ENCODE measurements at regions not wholly inside any gene's neighbourhood (a gene's known extent, or its start where the extent isn't known, plus 50 kb on each side); places are given as distances from the start of the nearest gene placed in this dataset.

DNA sequence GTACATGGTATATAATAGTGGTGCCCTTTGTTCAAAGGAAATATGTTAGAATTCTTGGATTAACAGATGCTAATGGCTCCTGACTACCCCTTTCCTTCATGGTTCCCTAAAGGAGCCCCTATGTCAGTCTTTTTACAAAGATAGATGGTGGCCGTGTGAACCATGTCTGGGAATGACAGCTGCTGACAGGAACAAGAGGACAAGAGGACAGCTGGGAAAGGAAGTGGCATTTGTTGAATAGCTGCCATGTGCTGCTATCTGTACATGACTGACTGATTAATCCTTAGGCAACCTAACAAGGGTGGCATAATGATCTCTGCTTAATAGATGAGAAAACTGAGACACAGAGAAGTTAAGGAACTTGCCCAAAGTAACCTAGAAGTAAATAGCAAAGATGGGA is 321.7 kb downstream of the ZNF621 start:
- H3K4me3 ChIP-seq (ENCODE audit: low read length): no peak overlapping the region
- no peaks in the 10 kb centered on the region for H3K4me1 ChIP-seq (ENCODE audit: insufficient read depth, low read length)
- H3K36me3 ChIP-seq (ENCODE audit: insufficient read depth, low read length): no peaks in the 10 kb centered on the region
- POLR2A ChIA-PET: no interaction called here
- no peak overlapping the region for H3K27ac Mint-ChIP-seq
- H3K27me3 Mint-ChIP-seq: peaks cover 0 to 13% of the 10 kb centered on the region in 2 donors
- peaks cover 4% of the 10 kb centered on the region for H3K27me3 ChIP-seq (ENCODE audit: insufficient read depth, low read length, poor library complexity, severe bottlenecking)
- peaks cover 0 to 2% (median 2%) of the 10 kb centered on the region in 5 donors for H3K9me3 Mint-ChIP-seq
- CTCF ChIA-PET: no interaction called here
- no peaks in the 10 kb centered on the region for H3K9me3 ChIP-seq (ENCODE audit: low read length)
- no peak overlapping the region for H3K4me3 Mint-ChIP-seq
- H3K27ac ChIP-seq (ENCODE audit: low read depth, low read length): no peak overlapping the region
- no peaks in the 10 kb centered on the region for H3K36me3 Mint-ChIP-seq
- H3K4me1 Mint-ChIP-seq: no peaks in the 10 kb centered on the region
- DNase-seq: no peak

DNA sequence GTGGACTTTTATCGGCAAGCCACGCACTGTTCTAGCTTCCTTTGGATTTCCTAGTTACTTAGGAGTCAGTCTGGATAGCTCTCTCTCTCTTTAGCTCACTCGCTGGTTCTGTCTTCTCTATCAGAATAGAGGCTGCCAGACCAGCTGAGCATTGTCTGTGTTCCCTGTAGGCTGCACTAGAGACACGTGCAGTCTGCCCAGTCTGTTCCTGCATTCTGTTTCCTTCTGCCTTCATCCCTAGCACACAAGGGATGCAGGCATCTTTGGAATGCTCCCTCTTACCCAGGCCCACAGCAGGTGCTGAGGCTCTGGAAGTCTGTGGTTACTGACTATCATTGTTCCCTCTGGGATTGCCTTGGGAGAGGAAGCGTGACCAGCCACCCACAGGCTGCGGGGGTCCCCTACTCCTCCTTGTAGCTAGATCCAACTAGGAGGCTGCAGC is 322.8 kb downstream of the ZNF621 start:
- no peaks in the 10 kb centered on the region for H3K36me3 ChIP-seq (ENCODE audit: insufficient read depth, low read length)
- no peaks in the 10 kb centered on the region for H3K36me3 Mint-ChIP-seq
- peaks cover 0 to 2% (median 2%) of the 10 kb centered on the region in 5 donors for H3K9me3 Mint-ChIP-seq
- H3K4me1 ChIP-seq (ENCODE audit: insufficient read depth, low read length): no peaks in the 10 kb centered on the region
- H3K27ac Mint-ChIP-seq: no peak overlapping the region
- H3K4me1 Mint-ChIP-seq: no peaks in the 10 kb centered on the region
- H3K4me3 ChIP-seq (ENCODE audit: low read length): no peak overlapping the region
- no peak overlapping the region for H3K4me3 Mint-ChIP-seq
- no peak for DNase-seq
- CTCF ChIA-PET: no interaction called here
- H3K9me3 ChIP-seq (ENCODE audit: low read length): no peaks in the 10 kb centered on the region
- POLR2A ChIA-PET: no interaction called here
- H3K27ac ChIP-seq (ENCODE audit: low read depth, low read length): no peak overlapping the region
- H3K27me3 Mint-ChIP-seq: peaks cover 0 to 13% of the 10 kb centered on the region in 2 donors
- peaks cover 4% of the 10 kb centered on the region for H3K27me3 ChIP-seq (ENCODE audit: insufficient read depth, low read length, poor library complexity, severe bottlenecking)

DNA sequence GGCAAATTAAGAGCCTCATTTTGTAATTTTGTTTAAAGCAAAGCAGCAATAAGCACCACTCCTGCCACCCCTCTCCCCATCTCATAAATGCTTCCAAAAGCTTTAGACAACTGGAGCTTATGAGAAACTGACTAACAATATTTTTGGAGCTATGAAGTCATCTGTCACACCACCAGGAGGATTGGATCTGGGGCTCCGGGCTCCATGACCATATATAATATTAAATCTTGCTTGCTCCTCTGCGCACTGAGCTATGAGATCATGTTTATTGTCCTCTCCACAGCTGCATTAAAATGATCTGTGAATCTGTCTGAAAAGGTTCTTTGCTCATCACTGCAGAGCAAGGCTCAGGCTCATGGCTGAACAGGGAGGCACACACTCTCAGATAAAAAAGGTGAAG is 323.7 kb downstream of the ZNF621 start:
- Mint-ChIP-seq H3K4me3 (no peak overlapping the region), H3K4me1 (no peaks in the 10 kb centered on the region), H3K27me3 (peaks cover 0 to 13% of the 10 kb centered on the region in 2 donors), H3K27ac (no peak overlapping the region), H3K9me3 (peaks cover 0 to 2% (median 0%) of the 10 kb centered on the region in 5 donors), H3K36me3 (no peaks in the 10 kb centered on the region)
- ChIA-PET CTCF (no interaction called here), POLR2A (no interaction called here)
- Histone ChIP-seq H3K4me3 (ENCODE audit: low read length) (no peak overlapping the region), H3K36me3 (ENCODE audit: insufficient read depth, low read length) (no peaks in the 10 kb centered on the region), H3K27me3 (ENCODE audit: insufficient read depth, low read length, poor library complexity, severe bottlenecking) (peaks cover 4% of the 10 kb centered on the region), H3K4me1 (ENCODE audit: insufficient read depth, low read length) (no peaks in the 10 kb centered on the region), H3K9me3 (ENCODE audit: low read length) (no peaks in the 10 kb centered on the region), H3K27ac (ENCODE audit: low read depth, low read length) (no peak overlapping the region)
- DNase-seq: no peak

DNA sequence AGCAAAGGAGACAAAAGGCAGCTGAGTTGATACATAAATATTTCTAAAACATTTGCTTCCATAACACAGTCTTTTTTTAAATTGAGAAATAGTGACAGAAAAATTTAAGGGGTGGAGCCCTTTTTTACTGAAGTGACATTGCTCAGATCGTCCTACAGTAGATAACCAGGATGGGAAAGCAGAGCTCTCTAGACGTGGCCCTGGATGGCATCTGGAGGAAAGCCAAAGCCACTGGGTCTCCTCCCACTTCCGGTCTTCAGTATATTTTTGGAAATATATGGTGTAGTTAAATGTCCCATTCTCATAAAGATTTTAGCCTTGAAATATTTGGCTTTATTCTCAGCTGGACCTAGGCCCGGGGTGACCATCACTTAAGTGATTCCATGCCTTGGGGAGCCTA is 326.1 kb downstream of the ZNF621 start:
- H3K4me1 ChIP-seq (ENCODE audit: insufficient read depth, low read length): no peaks in the 10 kb centered on the region
- H3K27me3 Mint-ChIP-seq: peaks cover 0 to 9% of the 10 kb centered on the region in 2 donors
- CTCF ChIA-PET: no interaction called here
- no peak overlapping the region for H3K27ac ChIP-seq (ENCODE audit: low read depth, low read length)
- no peaks in the 10 kb centered on the region for H3K4me1 Mint-ChIP-seq
- H3K4me3 ChIP-seq (ENCODE audit: low read length): no peak overlapping the region
- no peak for DNase-seq
- no peak overlapping the region for H3K27ac Mint-ChIP-seq
- H3K9me3 ChIP-seq (ENCODE audit: low read length): no peaks in the 10 kb centered on the region
- no peaks in the 10 kb centered on the region for H3K36me3 Mint-ChIP-seq
- peaks cover 0 to 2% (median 0%) of the 10 kb centered on the region in 5 donors for H3K9me3 Mint-ChIP-seq
- no peak overlapping the region for H3K4me3 Mint-ChIP-seq
- H3K36me3 ChIP-seq (ENCODE audit: insufficient read depth, low read length): no peaks in the 10 kb centered on the region
- POLR2A ChIA-PET: no interaction called here
- H3K27me3 ChIP-seq (ENCODE audit: insufficient read depth, low read length, poor library complexity, severe bottlenecking): peaks cover 4% of the 10 kb centered on the region

DNA sequence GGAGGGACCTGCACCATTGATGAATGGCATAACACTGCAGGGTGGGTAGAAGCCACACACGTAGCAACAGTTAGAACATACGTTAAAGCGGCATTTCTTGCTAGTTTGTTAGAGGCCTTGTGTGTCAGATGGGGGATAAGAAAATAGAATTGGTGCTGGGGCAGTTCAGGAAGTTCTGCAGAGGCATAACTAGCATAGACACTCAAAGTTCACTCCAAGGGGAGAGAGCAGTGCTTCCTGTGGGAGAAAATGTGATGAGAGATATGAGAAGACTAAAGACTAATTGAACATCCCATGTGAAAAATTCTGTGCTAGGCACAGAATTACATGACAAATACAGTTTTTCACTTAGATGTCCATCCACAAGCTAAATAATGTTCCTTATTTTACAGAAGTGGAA is 327.1 kb downstream of the ZNF621 start:
- Mint-ChIP-seq H3K27me3 (peaks cover 0 to 3% of the 10 kb centered on the region in 2 donors), H3K9me3 (no peaks in the 10 kb centered on the region), H3K36me3 (no peaks in the 10 kb centered on the region), H3K4me1 (no peaks in the 10 kb centered on the region), H3K27ac (no peak overlapping the region), H3K4me3 (no peak overlapping the region)
- H3K4me3 ChIP-seq (ENCODE audit: low read length): no peak overlapping the region
- H3K4me1 ChIP-seq (ENCODE audit: insufficient read depth, low read length): no peaks in the 10 kb centered on the region
- H3K27ac ChIP-seq (ENCODE audit: low read depth, low read length): no peak overlapping the region
- no peak for DNase-seq
- POLR2A ChIA-PET: no interaction called here
- no peaks in the 10 kb centered on the region for H3K9me3 ChIP-seq (ENCODE audit: low read length)
- peaks cover 4% of the 10 kb centered on the region for H3K27me3 ChIP-seq (ENCODE audit: insufficient read depth, low read length, poor library complexity, severe bottlenecking)
- H3K36me3 ChIP-seq (ENCODE audit: insufficient read depth, low read length): no peaks in the 10 kb centered on the region
- CTCF ChIA-PET: no interaction called here

DNA sequence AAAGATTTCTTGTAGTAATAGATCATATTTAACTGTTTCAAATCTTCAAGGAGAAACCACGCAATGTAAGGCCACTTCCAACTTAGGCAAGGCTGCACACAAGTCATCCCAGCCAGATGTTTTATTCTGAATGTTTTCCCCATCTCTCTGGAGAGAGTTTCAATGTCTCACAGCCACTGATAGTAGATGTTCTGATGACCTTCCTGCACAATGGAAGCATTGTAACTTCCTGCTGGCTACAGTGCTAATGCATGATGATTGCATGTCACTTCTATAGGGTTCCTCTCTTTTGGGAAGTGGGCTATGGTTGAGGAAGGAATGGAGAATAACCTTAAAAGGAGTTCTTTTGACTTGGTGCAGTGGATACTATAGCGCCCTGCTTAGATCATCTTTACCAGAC is 328.0 kb downstream of the ZNF621 start:
- Mint-ChIP-seq H3K9me3 (no peaks in the 10 kb centered on the region), H3K36me3 (no peaks in the 10 kb centered on the region), H3K4me3 (no peak overlapping the region), H3K27me3 (peaks cover 0 to 3% of the 10 kb centered on the region in 2 donors), H3K4me1 (no peaks in the 10 kb centered on the region), H3K27ac (no peak overlapping the region)
- Histone ChIP-seq H3K36me3 (ENCODE audit: insufficient read depth, low read length) (no peaks in the 10 kb centered on the region), H3K4me1 (ENCODE audit: insufficient read depth, low read length) (no peaks in the 10 kb centered on the region), H3K27ac (ENCODE audit: low read depth, low read length) (no peak overlapping the region), H3K9me3 (ENCODE audit: low read length) (no peaks in the 10 kb centered on the region), H3K4me3 (ENCODE audit: low read length) (no peak overlapping the region), H3K27me3 (ENCODE audit: insufficient read depth, low read length, poor library complexity, severe bottlenecking) (peaks cover 4% of the 10 kb centered on the region)
- ChIA-PET POLR2A (no interaction called here), CTCF (no interaction called here)
- no peak for DNase-seq

DNA sequence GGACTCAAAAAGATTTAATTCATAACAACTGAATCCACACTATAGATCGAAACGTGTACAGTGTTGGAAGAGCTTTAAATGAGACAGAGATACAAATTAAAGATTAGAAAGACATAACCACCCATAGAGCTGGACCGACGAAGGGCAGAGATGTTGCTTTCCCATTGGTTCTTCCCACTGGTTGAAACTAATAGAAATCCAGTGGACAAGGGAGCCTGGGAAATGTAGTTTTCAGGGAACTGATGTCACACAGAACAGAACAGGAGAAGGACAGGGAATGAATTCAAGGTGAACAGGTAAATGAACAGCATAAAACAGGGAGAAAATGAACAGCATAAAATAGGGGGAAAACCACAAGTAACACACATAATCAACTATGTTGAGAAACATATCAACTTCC is 328.7 kb downstream of the ZNF621 start:
- H3K9me3 ChIP-seq (ENCODE audit: low read length): no peaks in the 10 kb centered on the region
- ChIA-PET CTCF (no interaction called here), POLR2A (no interaction called here)
- H3K27ac ChIP-seq (ENCODE audit: low read depth, low read length): no peak overlapping the region
- no peak for DNase-seq
- no peak overlapping the region for H3K4me3 Mint-ChIP-seq
- peaks cover 0 to 2% of the 10 kb centered on the region in 2 donors for H3K27me3 Mint-ChIP-seq
- H3K9me3 Mint-ChIP-seq: no peaks in the 10 kb centered on the region
- H3K4me1 ChIP-seq (ENCODE audit: insufficient read depth, low read length): no peaks in the 10 kb centered on the region
- no peaks in the 10 kb centered on the region for H3K36me3 ChIP-seq (ENCODE audit: insufficient read depth, low read length)
- H3K4me1 Mint-ChIP-seq: no peaks in the 10 kb centered on the region
- no peak overlapping the region for H3K4me3 ChIP-seq (ENCODE audit: low read length)
- no peak overlapping the region for H3K27ac Mint-ChIP-seq
- H3K36me3 Mint-ChIP-seq: no peaks in the 10 kb centered on the region
- peaks cover 4% of the 10 kb centered on the region for H3K27me3 ChIP-seq (ENCODE audit: insufficient read depth, low read length, poor library complexity, severe bottlenecking)

DNA sequence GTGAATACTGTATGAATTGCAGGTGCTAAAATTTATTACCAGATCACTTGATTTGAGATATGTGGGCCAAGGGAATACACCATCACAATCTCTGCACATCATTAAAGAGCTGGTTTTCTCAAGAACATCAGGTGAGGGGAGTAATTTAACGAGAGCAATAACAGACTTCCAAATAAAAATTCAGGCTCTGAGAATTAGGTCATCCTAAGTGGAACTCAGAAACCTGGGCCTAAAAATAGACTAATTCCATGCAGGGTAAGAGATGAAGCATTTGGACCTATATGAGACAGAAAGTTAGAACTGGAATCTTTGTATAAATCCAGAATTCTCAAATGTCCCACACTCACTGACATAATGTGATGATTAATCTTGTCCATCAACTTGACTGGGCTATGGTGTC is 331.1 kb downstream of the ZNF621 start:
- no peak overlapping the region for H3K4me3 ChIP-seq (ENCODE audit: low read length)
- POLR2A ChIA-PET: no interaction called here
- no peaks in the 10 kb centered on the region for H3K36me3 Mint-ChIP-seq
- H3K27ac ChIP-seq (ENCODE audit: low read depth, low read length): no peak overlapping the region
- H3K9me3 Mint-ChIP-seq: no peaks in the 10 kb centered on the region
- no peak overlapping the region for H3K27ac Mint-ChIP-seq
- CTCF ChIA-PET: no interaction called here
- no peak overlapping the region for H3K4me3 Mint-ChIP-seq
- no peaks in the 10 kb centered on the region for H3K27me3 ChIP-seq (ENCODE audit: insufficient read depth, low read length, poor library complexity, severe bottlenecking)
- H3K36me3 ChIP-seq (ENCODE audit: insufficient read depth, low read length): no peaks in the 10 kb centered on the region
- DNase-seq: no peak
- H3K4me1 Mint-ChIP-seq: no peaks in the 10 kb centered on the region
- no peaks in the 10 kb centered on the region for H3K27me3 Mint-ChIP-seq
- H3K4me1 ChIP-seq (ENCODE audit: insufficient read depth, low read length): no peaks in the 10 kb centered on the region
- H3K9me3 ChIP-seq (ENCODE audit: low read length): no peaks in the 10 kb centered on the region
